ENCODE measurements at regions not wholly inside any gene's neighbourhood (a gene's known extent, or its start where the extent isn't known, plus 50 kb on each side); places are given as distances from the start of the nearest gene placed in this dataset.
"Not testable (repeated sequence)": the region's sequence is repeated elsewhere in the genome, so short reads cannot be mapped to it uniquely, and the experiment has no call there.

DNA sequence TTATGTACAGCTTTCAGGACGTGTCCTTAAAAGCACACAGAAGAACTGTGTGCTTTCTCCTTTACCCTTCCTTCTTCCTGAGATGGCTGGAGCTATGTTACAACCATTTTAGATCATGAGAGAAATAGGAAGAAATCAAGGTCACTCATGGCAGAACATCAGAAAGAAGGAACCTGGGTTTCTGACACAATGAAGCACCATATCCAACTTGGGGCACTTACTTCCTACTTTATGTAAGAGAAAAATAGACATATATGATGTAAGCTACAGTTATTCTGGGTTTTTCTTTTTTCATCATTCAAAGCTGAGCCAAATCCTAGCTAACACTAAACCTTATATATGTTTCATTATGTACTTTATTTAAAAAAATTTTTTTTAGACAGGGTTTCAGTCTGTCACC lies 79.5 kb downstream of the FAM161A start:
- in situ Hi-C loops (cut with HindIII; ENCODE audit: low sequenced_read_pairs): no loop called here

DNA sequence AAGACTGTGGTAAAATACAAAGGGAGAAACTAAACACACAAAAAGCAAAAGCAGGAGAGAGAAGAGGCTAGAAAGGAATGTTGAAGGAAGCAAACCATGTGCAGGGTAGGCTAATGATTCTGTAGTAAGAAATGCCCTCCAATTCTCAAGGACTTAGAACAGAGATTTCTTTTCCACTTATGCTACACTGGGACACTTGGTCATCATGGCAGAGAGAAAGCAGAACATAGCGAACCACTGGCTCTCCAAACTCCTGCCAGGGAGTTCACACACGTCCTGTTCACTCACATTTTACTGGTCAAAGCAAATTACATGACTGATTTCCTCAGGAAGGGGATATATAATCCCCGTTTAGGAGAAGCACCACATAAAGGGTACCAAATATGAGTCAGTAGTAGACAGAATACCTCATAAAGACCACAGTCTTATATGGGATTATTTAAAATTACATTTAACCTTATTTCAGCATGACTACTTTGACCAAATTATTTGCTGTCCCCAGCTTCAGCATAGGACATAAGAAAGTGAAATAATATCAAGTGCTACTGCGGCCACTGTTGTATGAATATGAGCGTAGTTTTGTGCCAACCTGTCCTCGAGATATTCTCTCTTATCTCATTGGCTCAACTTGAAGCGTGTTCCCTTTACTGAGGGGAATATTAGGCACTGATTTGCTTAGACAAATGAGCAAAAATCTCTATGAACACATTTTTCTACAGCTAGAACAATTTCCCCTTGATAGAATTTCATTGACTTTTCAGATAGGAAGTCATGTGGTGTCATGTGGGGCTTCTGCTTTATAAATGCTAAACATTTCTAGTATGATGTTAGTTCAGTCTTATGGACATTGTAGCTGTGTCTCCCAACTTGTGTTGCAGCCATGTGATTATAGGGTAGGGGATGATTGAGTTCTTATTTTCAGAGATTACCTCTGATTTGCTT lies 81.7 kb downstream of the FAM161A start:
- in situ Hi-C loops (cut with HindIII; ENCODE audit: low sequenced_read_pairs): no loop called here

DNA sequence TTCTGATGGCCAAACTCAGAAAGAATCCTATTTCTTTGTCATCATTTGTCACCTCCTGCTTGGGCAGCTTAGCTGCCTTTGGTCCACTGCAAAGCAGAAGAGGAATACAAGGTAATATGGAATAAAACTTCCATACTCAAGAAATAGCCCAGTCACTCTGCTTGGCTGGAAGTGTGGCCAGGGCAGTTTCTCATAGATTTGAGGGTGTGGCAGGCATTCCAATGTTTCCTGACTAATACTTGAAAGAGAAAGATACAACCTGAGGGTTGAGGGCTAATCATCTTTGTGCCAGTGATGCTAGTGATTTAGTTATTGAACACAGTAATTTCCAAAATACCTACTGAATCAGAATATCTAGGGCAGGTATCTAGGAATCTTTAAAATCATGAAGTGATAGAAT lies 83.1 kb downstream of the FAM161A start:
- in situ Hi-C loops (cut with HindIII; ENCODE audit: low sequenced_read_pairs): no loop called here

DNA sequence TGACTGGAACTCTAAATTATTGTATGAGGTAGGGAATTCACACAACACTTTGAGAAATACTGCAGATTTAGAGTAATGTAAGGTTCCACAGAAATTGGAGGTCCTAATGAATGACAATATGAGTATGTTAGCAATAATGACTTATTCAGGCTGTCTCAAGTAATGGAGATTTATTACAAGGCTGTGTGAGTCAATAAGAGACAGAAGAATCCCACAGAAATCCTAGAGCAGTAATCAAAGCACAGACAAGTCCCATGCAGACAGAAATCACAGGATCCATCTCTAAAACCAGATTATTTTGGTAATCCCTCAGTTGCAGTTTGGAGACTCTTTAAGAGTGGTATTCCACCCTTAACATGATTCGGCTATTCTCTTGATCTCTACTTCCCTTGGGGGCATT lies 83.6 kb downstream of the FAM161A start:
- in situ Hi-C loops (cut with HindIII; ENCODE audit: low sequenced_read_pairs): no loop called here

DNA sequence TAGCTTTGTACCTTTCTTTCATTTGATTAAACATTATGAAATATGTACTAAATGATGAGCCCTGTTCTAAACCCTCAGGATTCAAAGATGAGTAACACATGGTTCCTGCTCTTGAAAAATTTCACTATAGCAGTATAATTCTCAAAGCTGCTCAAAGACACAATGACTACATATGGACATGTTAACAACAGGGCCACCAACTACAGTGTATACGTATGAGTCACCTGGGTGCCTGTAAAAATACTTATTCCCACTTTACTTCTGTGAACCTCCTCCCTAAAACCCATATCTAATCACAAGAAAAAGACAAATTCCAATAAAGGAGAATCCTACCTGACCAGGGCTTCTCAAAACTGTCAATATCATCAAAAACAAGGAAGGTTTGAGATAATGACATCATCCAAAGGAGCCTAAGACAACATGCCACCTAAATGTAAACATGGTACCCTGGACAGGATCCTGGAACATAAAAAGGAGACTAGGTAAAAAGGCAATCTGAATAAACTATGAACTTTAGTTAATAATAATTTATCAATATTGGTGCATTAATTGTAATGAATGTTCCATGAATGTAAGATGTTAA lies 84.7 kb downstream of the FAM161A start:
- in situ Hi-C loops (cut with HindIII; ENCODE audit: low sequenced_read_pairs): no loop called here

DNA sequence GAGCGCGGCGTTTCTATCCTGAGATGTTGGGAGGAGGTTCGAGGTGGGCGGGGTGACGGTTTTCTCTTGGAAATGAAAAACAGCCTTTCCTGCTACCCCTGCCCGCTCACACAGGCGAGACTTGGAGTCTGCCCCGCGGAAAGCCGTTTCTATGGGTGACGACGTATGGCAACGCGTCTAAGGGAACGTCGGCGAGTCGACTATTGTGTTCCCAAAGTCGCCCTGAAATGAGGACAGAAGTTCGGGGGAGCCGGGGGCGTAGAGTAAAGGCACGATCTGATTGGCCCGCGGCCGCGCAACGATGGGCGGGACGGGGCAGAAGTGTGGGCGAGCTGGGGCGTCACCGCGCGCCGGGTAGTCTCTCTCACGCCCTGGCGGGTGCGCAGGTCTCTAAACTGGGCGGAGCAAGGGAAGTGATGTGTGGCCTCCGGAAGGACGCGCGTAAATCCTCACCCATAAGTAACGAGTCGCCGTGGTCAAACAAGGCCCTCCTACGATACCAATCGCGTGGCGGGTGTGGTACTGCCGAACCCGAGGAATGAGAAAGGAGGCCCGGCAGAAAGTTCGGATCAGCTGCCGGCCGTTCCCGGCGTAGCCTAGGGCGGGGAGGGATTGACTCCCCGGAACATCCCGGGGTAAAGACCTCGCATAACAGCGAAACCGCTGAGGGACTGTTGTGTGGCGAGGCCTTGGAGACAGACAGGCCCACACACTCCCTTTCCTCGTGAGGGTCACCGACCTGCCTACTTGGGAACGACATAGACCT lies 89.6 kb downstream of the FAM161A start:
- in situ Hi-C loops (cut with HindIII; ENCODE audit: low sequenced_read_pairs): no loop called here

DNA sequence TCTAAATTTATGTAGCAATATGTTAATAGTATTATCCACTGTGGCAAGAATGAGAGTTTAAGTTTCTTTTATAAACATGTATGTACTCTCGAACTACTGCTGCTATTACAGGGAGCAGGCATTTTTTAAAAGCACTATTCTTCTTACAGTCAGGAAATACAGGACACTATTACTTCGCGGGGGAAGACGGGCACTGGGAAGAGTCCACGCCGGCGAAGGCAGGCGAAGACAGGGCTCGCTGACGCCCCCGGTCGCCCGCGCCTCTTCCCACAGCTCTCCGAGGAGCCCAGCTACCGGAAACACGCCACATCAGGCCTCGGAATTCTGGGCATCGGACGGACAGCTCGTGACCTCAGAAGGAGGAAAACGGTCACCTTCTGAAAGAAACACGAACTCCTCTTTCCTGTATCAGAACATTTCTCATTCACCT lies 90.2 kb downstream of the FAM161A start:
- in situ Hi-C loops (cut with HindIII; ENCODE audit: low sequenced_read_pairs): no loop called here

DNA sequence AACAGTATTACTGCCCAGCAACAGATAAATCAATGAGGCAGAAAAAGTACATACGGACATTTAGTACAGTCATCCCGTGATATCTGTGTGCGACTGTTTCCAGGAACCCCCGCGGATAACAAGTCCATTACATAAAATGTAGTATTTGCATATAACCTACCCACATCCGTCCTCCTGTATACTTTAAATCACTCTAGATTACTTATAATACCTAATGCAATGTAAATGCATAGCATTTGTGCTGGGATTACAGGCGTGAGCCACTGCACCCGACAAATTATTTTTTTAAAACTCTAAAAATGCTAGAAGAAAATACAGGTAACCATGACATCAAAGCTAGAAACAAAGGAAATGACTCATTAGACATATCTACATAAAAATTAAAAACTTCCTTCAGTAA lies 91.6 kb downstream of the FAM161A start:
- in situ Hi-C loops (cut with HindIII; ENCODE audit: low sequenced_read_pairs): no loop called here

DNA sequence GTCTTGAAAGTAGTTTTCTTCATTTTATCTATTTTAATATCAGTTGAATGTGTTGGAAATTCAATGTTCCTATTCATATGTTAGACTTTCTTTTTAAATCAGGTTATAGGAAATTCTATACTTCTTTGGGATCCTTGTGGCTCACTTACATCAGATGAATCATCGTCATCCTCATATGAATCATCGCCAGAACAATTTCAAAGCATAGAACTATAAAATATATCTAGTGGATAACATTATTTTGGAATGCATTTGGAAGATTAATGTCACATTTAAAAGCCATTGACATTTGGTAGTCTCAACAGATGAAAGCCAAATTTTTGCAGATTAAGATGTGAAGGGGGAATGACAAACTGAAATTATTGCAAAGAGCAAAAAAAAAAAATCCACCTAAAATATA lies 94.1 kb downstream of the FAM161A start:
- in situ Hi-C loops (cut with HindIII; ENCODE audit: low sequenced_read_pairs): no loop called here

DNA sequence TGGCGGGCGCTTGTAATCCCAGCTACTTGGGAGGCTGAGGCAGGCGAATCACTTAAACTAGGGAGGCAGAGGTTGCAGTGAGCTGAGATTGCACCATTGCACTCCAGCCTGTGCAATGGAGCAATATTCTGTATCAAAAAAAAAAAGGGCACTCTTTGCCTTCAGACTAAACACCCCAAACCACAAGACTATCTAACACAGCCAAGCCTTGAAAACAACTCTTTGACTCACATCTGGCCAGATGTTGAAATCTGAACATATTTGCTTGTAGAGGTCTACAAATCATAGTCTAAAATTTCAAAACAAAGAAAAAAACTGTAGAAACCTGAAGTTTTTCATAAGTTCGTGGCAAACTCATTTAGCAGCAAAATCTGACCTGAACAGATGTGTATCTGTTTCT lies 94.9 kb downstream of the FAM161A start:
- in situ Hi-C loops (cut with HindIII; ENCODE audit: low sequenced_read_pairs): no loop called here

DNA sequence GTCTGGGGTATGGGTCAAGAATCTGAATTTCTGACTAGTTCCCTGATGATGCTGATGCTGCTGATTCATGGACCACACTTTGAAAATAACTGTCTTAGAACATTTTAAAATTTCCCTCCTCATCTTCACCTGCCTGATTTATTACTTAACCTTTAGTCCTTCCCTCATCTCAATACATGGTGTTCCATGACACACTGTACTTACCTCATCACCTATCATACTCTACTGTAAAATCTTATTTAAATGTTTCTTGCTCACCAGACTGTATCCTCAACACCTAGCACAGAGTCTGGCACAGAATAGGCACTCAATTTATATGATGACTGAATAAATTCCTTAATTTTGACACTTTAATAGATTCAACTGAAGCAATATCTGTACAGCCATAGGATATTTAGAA lies 95.7 kb downstream of the FAM161A start:
- in situ Hi-C loops (cut with HindIII; ENCODE audit: low sequenced_read_pairs): no loop called here

DNA sequence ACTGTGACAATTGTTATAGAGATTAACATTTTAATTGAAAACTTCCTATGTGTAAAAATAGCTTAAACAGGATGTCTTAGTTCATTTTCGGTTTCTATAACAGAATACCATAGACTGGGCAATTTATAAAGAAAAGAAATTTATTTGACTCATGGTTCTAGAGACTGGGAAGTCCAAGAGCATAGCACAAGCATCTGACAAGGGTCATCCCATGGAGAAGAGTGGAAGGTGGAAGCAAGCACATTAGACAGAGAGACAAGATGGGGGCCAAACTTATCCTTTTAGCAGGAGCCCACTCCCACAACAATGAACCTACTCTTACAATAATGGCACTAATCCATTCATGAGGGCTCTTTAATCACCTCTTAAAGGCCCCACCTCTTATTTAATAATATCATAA lies 100.3 kb downstream of the FAM161A start:
- in situ Hi-C loops (cut with HindIII; ENCODE audit: low sequenced_read_pairs): no loop called here

DNA sequence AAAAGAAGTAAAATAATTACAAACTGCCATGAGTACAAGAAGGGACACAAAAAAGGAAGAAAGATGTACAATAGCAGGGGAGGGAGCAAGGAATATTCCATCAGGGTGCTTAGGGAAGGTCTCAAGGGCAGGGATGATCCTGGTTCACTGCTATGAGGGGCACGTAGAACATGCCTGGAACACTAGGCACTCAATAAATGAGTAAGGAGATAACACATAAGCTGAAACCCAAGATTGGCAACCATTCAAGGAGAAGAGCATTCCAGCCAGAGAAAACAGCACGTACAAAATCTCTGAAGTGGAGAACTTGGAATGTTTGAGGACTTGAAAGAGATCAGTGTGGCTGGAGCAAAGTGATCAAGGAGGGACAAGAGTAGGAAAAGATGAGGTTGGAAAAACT lies 103.2 kb downstream of the FAM161A start:
- in situ Hi-C loops (cut with HindIII; ENCODE audit: low sequenced_read_pairs): no loop called here

DNA sequence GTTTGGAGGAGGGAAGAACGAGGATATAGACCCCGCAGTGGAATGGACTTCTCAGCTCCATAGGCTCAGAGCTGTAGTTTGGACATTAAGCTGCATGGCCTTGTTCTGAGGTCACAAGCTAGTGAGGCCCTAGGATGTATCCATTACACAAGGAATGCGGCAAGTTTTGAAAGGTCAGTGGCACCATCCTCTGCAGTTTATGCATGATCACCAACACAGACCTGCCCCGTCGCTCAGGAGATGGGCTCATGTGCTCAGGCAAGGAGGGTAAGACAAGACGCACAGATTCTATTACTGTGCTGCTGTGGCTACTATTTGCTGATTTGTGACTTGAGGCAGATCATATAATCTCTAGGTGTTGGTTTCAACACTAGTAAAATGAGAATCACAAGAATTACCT lies 110.9 kb downstream of the FAM161A start:
- in situ Hi-C loops (cut with HindIII; ENCODE audit: low sequenced_read_pairs): no loop called here

DNA sequence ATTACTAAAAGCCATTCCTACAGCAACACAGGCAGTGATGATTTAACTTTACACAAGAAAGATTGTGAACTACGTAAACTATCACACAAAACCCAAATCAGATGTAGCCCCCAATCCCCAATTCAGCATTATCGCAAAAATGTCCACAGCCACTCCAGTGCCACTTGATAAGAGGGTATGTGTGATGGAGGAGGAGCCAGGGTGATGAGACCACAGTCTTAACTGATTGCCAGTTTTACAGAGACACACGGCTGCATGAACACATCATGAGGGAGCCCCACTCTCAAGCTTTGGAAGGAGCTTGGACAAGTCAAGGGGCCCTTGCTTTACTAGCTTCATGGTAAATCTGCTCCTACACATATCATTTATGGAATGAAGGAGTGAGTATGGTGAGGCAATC lies 116.0 kb downstream of the FAM161A start:
- in situ Hi-C loops (cut with HindIII; ENCODE audit: low sequenced_read_pairs): no loop called here

DNA sequence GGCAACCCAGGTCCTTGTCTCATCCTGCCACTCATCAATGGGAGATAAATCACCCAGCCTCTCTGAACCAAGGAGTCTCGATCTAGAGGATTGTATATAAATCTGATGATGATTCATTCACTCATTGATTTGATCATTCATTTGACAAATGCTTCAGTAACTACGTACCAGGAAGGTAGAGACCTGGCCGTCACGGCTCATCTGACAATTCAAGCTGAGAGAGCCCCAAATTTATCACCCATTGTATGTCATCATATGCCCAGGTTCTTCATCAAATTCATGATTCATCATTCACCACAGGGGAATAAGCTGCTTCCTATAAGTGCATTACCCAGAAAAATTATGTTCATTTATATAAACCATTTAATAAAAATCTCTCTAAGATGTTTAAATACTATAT lies 116.9 kb downstream of the FAM161A start:
- in situ Hi-C loops (cut with HindIII; ENCODE audit: low sequenced_read_pairs): no loop called here

DNA sequence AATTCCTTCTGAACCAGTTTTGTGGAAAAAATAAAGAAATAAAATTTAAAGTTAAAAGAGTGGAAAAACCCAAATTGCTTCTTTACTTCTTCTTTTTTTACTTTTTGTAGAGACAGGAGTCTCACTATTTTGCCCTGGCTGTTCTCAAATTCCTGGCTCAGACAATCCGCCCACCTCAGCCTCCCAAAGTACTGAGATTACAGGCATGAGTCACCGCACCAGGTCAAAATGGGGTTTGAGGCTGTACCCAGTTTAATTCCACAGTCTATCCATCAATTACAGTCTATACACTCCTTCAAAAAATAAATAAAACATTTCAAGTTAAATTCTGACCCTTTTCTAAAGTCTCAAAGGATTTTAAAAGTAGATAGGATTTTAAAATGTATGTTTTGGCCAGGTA lies 120.3 kb downstream of the FAM161A start:
- in situ Hi-C loops (cut with HindIII; ENCODE audit: low sequenced_read_pairs): no loop called here

DNA sequence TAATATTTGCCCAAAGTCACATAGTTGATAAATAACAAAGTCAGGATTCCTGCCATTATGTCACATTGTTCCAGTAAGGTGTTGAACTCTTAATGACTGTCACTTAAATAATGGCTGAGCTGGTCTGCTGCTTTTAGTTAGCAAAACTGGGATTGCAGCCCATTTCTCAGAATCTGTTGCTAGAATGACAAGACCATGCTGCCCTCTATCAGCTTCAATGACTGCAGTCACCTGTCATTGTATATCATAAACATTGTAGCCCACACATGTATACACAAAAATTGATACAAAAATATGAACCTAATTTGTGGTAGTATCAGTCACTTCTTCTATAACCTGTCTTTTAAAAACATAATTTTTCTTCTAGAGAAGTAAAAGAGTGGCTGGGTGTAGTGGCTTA lies 121.1 kb downstream of the FAM161A start:
- in situ Hi-C loops (cut with HindIII; ENCODE audit: low sequenced_read_pairs): no loop called here

DNA sequence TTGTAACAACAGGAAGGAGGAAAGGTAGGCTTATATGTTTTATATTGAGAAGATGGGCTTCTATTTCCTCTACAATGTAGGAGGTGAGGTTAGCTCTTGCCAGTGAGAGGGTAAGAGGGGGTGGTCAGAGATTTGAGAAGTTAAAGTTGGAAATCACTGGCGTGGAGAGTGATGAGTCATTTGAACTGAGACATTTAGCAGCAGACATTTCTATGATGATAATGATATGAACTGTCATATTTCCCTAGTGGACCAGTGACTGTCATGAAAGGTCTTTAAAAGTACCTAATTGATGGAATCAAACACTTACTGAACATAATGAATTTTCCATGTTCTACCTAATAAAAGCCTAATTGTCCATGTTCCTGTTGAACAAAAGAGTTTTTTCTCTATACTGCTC lies 126.1 kb downstream of the FAM161A start:
- in situ Hi-C loops (cut with HindIII; ENCODE audit: low sequenced_read_pairs): no loop called here

DNA sequence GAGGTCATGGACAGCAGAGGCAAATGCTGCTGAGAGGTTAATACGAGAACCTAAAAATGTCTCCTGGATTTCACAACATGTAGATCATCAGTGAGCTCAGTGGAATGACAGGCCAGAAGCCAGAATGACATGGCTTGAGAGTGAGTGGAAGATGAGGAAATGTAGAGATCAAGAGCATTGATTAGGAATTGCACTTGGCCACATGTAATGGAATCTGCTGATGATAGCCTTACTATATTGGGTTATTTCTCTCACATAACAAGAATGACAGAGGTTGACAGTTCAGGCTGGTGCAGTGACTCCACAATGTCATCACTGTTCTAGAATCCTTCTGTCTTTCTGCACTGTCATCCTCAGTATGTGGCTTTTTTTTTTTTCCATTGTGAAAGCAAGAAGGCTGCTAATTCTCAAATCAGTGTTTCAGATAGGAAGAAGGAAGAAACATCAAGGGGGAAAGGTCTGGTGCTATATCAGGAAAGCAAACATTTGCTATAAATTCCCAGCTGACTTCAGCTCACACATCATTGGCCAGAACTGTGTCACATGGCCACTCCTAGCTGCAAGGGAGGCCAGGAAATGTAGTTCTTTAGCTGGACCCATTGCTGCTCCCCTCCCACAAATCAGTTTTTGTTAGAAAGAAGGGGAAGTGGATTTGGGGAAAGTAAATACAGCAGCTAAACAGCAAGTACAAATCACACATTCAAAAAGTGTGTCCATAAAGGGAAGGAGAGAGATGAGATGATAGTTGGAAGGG lies 127.2 kb downstream of the FAM161A start:
- in situ Hi-C loops (cut with HindIII; ENCODE audit: low sequenced_read_pairs): no loop called here

DNA sequence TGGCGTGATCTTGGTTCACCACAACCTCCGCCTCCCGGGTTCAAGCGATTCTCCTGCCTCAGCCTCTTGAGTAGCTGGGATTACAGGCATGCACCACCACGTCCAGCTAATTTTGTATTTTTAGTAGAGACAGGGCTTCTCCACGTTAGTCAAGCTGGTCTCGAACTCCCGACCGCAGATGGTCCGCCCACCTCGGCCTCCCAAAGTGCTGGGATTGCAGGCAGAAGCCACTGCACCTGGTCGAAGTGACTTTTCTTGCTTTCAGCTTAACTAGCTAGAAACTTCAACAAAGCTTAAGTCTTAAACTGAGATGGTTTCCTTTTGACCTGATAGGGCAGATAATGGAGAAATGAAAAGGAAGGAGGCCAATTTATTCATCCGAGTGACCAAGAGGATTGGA lies 130.5 kb downstream of the FAM161A start:
- in situ Hi-C loops (cut with HindIII; ENCODE audit: low sequenced_read_pairs): not testable (repeated sequence)

Data from DLD1 (cell line).